ENCODE measurements at regions not wholly inside any gene's neighbourhood (a gene's known extent, or its start where the extent isn't known, plus 50 kb on each side); places are given as distances from the start of the nearest gene placed in this dataset.
"Not testable (repeated sequence)": the region's sequence is repeated elsewhere in the genome, so short reads cannot be mapped to it uniquely, and the experiment has no call there.

DNA sequence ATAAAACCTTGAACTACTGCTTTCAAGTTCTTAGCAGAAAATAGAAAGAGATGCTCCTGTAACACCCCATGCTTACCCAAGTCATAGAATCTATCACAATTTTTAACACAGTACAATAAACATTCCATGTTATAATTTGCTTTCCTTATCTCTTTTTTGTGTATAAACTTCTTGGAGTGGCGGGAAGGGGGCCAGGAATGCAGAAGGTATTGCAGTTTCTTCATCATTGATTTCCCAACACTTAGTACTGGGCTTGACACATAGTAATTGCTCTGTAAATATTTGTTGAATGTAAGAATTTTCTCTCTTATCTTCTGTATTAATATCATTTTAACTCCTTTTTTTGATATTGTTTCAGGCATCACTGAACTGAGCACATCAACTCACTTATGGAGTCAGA lies 535.8 kb downstream of the KCTD12 start:
- DNase-seq (ENCODE audit: low read depth, low spot score), result no peak

GRCh38 chr13:76349700-76350099 lies 536.5 kb downstream of the KCTD12 start:
- no peak for DNase-seq (ENCODE audit: low read depth, low spot score)

GRCh38 chr13:76339649-76340048 lies 546.6 kb downstream of the KCTD12 start:
- no peak for DNase-seq (ENCODE audit: low read depth, low spot score)

DNA sequence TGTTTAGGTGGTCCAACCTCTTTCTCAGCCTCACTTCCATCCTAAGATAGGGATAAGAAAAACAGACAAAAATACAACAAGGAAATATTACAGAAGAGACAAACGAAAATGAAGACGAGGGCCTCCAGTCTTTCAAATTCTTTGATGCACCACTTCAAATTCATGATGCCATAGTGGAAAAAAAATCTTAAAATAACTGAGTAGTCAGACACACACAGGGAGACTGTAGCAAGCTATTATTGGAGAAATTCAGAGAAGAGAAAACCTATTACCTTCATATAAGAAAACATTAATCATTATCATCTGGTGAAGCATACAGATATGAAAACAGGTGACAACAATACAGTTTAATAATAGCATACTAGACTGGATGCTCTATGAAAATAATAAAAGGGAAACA lies 548.2 kb downstream of the KCTD12 start:
- DNase-seq (ENCODE audit: low read depth, low spot score), result no peak

DNA sequence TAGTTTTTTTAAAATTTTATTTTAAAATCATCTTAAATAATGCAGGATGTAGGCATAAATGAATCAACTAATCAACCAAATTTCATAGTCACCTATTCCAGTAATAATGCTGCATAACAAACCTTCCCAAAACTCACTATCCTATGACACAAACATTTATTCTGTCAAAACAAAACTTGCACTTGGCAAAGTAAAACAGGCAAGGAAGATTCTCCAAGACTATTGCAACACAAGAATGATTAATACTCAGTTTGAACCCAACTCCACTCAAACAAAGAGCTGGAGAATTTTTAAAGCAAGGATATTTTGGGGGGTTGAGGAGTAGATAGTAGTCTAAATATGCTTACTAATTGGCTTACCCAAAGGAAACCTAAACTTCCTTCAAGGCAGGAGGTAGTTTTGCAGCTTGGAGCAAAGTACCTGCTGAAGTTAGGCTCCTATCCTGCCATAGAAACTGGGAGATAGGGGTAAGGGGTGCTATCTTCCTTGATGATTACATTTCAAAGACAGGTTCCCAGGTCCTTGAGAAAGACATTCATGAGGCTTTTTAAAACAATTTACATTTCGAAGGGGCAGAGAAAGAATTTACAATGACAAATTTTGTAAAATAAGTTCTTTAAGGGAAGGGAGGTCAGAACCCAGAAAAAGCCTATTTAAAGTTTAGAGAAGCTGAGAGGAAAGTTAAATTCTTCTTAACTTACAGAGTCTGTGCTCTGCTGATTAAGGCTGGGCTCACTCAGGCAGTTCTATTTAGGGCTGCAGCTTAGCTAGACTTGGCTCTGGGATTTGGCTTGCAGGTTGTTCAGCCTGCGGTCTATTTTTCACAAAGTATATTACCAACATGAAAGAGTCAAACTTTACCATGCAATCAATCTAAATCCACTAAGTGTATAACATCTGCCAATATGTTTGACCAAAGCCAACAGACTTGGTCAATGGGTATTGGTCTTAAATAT lies 549.0 kb downstream of the KCTD12 start:
- no peak for DNase-seq (ENCODE audit: low read depth, low spot score)

DNA sequence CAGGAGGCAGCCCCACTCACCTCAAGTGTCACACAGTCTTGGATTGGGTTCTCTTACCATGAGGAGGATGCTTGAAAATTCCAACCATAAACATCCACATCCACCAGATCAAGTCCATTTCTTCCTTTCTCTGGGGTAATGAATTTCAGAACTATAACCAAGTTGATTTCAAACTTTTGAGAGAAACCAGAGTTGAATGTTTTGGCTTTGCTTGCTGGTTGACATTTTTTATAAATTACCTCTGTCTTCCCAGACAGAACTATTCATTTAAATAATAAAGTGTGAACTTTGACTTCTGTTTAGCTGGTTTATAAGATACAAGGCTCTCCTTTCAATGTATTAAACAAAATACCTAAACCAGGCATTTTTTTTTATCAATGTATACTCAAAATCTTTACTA lies 550.7 kb downstream of the KCTD12 start:
- DNase-seq (ENCODE audit: low read depth, low spot score), result no peak

- DNase-seq (ENCODE audit: low read depth, low spot score), result no peak
Measured at GRCh38 chr13:76331943-76332712, 554.1 kb downstream of the KCTD12 start.

GRCh38 chr13:76330761-76331160 lies 555.4 kb downstream of the KCTD12 start:
- no peak for DNase-seq (ENCODE audit: low read depth, low spot score)

- DNase-seq (ENCODE audit: low read depth, low spot score), result no peak
Measured at GRCh38 chr13:76329866-76330580, 556.2 kb downstream of the KCTD12 start.

DNA sequence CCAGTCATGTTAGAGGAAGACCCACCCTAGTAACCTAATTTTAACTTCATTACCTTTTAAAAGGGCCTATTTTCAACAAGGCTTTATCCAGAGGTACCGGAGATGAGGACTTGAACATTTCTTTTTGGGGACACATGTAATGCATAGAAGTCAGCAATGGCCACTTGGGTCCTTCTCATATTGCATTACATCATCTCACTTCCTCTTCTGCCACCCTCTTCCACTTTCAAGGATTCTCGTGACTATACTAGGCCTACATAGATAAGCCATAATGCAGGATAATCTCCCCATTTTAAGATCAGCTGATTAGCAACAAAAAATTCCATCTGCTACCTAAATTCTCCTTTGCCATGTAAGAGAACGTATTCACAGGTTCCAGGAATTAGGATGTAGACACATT lies 557.2 kb downstream of the KCTD12 start:
- no peak for DNase-seq (ENCODE audit: low read depth, low spot score)

DNA sequence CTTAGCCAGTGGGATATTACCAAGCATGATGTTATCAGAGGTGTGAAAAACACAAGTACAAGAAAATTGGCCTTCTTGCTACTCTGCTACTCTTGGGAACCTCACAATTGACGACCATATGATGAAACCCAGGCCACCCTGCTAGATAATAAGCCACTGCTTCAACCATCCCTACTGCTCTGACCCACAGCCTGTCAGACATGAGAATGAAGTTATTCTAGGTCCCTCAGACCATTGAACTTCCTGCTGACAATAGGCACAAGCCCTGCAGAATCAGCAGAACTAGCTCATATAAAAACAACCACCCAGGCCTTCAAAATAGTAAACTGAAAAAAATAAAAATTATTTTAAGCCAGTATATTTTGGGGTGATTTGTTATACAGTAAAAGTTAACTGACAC lies 559.9 kb downstream of the KCTD12 start:
- DNase-seq (ENCODE audit: low read depth, low spot score), result no peak

GRCh38 chr13:76319921-76320320 lies 566.3 kb downstream of the KCTD12 start:
- no peak for DNase-seq (ENCODE audit: low read depth, low spot score)

DNA sequence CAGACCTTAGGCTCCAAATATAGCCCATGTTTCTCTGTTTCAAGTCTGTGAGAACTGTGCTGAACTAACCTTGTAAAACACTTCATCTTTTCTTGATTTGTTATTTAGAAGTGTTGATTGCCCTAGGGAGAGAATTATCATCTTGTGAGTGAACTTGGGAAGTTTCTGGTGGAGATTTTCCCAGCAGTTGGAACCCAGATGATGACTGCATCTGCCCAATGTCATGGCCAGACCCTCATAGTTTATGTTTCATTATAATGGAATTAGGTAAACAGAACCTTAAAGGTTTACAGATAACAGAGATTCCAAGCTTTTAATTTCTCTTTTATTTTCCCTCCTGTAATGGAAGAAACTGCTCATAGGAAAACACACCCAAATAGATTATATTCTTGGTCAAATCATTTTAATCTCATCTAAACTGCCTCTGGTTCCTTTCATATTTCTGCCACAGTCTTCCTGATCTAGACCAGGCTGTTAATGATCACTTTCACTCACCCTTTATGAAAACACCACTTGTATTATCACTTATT lies 569.1 kb downstream of the KCTD12 start:
- DNase-seq (ENCODE audit: low read depth, low spot score), result no peak

DNA sequence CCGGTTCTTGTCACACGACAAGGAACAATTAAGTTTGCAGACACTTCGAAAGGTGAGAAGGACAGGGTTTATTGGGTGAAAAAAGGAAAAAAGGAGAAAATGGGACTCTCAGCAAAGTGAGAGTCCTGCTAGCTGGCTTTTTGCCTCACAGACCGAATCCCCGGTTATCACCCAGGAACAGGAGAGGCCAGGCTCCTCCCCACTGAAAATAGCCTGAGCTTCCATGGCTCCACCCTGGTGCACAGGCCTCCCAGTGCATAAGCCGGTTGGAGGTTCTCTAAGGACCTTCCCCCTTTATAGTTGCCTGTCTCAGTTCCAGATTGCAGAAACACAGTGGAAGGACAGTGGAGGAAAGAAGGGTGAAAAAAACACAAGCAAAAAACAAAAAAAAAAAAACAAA lies 571.7 kb downstream of the KCTD12 start:
- DNase-seq (ENCODE audit: low read depth, low spot score), result no peak

GRCh38 chr13:76307142-76307541 lies 579.1 kb downstream of the KCTD12 start:
- no peak for DNase-seq (ENCODE audit: low read depth, low spot score)

DNA sequence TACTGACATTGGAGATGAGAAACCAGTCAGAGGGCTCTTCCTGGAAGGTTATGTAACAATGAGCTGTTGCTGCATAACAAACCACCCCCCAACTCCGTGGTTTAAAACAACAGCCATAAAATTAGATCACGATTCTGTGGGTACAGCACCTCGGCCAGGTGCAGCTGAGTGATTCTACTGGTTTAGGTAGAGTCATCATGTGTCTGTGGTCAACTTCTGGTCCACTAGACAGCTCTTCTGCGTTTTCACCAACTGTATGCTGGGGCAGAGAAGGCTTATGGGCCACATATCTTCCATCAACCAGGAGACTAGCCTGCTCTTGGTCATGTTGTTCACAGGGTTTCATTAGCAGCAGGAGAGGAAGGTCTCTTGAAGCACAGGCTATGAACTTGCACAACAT lies 585.5 kb downstream of the KCTD12 start:
- DNase-seq (ENCODE audit: low read depth, low spot score), result no peak

GRCh38 chr13:76297331-76297730 lies 588.9 kb downstream of the KCTD12 start:
- no peak for DNase-seq (ENCODE audit: low read depth, low spot score)

- no peak for DNase-seq (ENCODE audit: low read depth, low spot score)
Measured at GRCh38 chr13:76296751-76297150, 589.5 kb downstream of the KCTD12 start.

- DNase-seq (ENCODE audit: low read depth, low spot score), result not testable (repeated sequence)
Measured at GRCh38 chr13:76295020-76295419, 591.2 kb downstream of the KCTD12 start.

GRCh38 chr13:76293751-76294150 lies 592.5 kb downstream of the KCTD12 start:
- DNase-seq (ENCODE audit: low read depth, low spot score), result no peak

GRCh38 chr13:76293346-76293745 lies 592.9 kb downstream of the KCTD12 start:
- peak; percentile 2 for DNase-seq (ENCODE audit: low read depth, low spot score)

DNA sequence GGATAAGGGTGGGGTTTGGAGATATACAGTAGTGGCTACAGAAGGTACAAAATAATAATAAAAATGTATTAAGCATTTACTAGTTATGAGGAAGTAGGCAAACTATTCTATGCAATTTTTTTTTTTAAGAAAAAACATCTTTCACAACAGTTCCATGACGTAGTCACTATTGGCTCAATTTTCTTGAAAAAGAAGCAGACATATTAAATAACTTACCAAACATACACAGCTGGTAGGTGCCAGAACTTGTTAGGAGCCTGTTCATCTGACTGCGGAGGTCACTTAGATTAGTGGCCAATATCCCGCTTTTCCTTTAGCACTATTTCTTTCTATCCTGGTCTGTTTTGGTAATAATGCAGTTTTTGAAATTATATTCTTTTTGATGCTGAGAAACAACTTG lies 593.5 kb downstream of the KCTD12 start:
- DNase-seq (ENCODE audit: low read depth, low spot score), result no peak
